Epithelial cell of proximal tubule (primary cell): ENCODE measurements at regions not wholly inside any gene's neighbourhood (a gene's known extent, or its start where the extent isn't known, plus 50 kb on each side); places are given as distances from the start of the nearest gene placed in this dataset.

Experiments used
- DNase-seq: peaks from one replicate; pipeline ENCODE4 v3.0.0-alpha.2; 2011; ENCODE audit warnings: low read depth
- H3K4me3 ChIP-seq: 2 replicates; pipeline ENCODE4 v1.5.1; 2011; ENCODE audit warnings: low read depth, mild to moderate bottlenecking, low read length
- CTCF ChIP-seq: conservative IDR thresholded peaks from 2 replicates; pipeline ENCODE4 v1.5.1; 2012; ENCODE audit warnings: low read depth, mild to moderate bottlenecking, low read length

- no peak for TF ChIP-seq CTCF
- no peak for DNase-seq
- H3K4me3 ChIP-seq = no peak overlapping the region
Measured at GRCh38 chr2:52145005-52145404, 1113.1 kb upstream of the NRXN1 start.

- TF ChIP-seq CTCF = no peak
- no peak overlapping the region for H3K4me3 ChIP-seq
- DNase-seq = no peak
Measured at GRCh38 chr2:52144590-52144989, 1112.7 kb upstream of the NRXN1 start.

- no peak overlapping the region for H3K4me3 ChIP-seq
- DNase-seq = no peak
- no peak for TF ChIP-seq CTCF
Measured at GRCh38 chr2:52141076-52141475, 1109.1 kb upstream of the NRXN1 start.

- no peak for TF ChIP-seq CTCF
- DNase-seq = no peak
- H3K4me3 ChIP-seq = no peak overlapping the region
Measured at GRCh38 chr2:52139241-52139640, 1107.3 kb upstream of the NRXN1 start.

- DNase-seq = no peak
- H3K4me3 ChIP-seq = no peak overlapping the region
- no peak for TF ChIP-seq CTCF
Measured at GRCh38 chr2:52135235-52135634, 1103.3 kb upstream of the NRXN1 start.

GRCh38 chr2:52128081-52128480 lies 1096.1 kb upstream of the NRXN1 start:
- no peak for TF ChIP-seq CTCF
- DNase-seq = no peak
- H3K4me3 ChIP-seq = no peak overlapping the region

- DNase-seq = no peak
- no peak for TF ChIP-seq CTCF
- no peak overlapping the region for H3K4me3 ChIP-seq
Measured at GRCh38 chr2:52127527-52127926, 1095.6 kb upstream of the NRXN1 start.
